GM18951 (cell line): ENCODE measurements at regions not wholly inside any gene's neighbourhood (a gene's known extent, or its start where the extent isn't known, plus 50 kb on each side); places are given as distances from the start of the nearest gene placed in this dataset.

ENCODE experiments used
- POLR2A ChIP-seq: IDR thresholded peaks from 4 replicates; pipeline ENCODE4 v1.6.1; 2011; ENCODE audit warnings: mild to moderate bottlenecking; ENCODE audit not compliant: insufficient read length, insufficient read depth; ENCODE audit errors: extremely low read depth
- in situ Hi-C: fragments of 300-500 bp; cut with MboI; formaldehyde crosslinking; loops from one replicate; pipeline ENCODE4 v1.12.0; 2022; ENCODE audit warnings: low sequenced_read_pairs, mixed read lengths, inconsistent platforms; ENCODE audit not compliant: unreplicated experiment

DNA sequence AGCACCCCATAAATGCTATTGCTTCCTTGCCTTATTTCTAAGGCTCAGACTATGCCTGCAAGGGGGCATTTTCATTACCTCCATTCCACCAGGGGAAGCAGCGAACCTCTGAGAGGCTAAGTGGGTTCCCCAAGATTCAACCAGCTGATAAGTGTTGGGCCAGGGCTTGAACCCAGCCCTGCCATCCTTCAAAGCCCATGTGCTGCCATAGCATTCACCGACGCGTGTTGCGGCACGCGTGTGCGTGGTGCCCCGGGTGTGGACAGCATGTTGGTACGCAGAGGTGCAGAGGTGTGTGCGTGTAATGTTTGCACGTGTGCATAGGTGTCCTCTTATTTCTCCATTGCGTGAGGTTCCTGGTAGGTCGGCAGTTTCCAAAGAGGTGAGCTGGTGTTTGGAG lies 66.0 kb upstream of the PPARA start:
- in situ Hi-C loops, result no loop called here
- no peak for TF ChIP-seq POLR2A

DNA sequence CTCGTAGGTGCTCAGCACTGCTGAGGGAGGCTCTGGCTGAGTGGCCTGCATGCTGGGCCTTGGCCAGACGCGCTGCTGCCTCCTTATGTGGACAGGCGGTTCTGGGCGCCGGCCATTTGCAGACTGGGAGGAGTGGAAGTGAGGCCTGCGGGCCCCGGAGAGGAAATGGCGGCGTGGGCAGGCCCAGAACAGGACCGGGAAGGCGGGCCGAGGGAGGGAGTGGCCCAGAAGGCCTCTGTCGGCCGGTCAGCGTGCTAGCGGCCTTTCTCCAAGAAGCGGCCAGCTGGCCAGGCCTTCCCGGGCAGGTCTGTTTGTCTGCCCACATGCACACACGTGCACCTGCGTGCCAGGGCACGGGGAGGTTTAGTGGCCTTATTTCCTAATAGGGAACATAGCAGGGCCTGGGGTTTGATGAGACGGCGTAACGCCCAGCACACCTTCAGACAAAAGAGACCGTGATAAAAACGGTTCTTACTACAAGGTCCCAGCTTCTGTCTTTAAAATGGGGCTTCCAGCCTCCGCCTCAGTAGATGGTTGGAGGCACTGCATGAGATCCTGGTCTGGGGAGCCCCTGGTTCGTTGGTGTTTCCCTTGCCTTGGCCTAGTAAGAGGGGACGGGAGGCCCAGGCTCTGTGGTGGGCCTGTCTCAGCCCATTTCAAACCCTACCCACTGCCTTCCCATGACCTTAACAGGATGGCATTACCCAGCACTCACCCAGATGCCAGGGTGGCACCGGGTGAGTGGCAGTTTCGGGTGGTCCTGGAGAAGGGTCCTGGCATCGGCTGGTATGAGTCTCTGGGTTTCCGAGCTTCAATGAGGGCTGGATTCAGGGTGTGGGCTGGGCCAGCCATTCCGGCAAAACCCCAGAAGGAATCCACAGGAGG lies 65.1 kb upstream of the PPARA start:
- TF ChIP-seq POLR2A, result no peak
- in situ Hi-C loops, result no loop called here

DNA sequence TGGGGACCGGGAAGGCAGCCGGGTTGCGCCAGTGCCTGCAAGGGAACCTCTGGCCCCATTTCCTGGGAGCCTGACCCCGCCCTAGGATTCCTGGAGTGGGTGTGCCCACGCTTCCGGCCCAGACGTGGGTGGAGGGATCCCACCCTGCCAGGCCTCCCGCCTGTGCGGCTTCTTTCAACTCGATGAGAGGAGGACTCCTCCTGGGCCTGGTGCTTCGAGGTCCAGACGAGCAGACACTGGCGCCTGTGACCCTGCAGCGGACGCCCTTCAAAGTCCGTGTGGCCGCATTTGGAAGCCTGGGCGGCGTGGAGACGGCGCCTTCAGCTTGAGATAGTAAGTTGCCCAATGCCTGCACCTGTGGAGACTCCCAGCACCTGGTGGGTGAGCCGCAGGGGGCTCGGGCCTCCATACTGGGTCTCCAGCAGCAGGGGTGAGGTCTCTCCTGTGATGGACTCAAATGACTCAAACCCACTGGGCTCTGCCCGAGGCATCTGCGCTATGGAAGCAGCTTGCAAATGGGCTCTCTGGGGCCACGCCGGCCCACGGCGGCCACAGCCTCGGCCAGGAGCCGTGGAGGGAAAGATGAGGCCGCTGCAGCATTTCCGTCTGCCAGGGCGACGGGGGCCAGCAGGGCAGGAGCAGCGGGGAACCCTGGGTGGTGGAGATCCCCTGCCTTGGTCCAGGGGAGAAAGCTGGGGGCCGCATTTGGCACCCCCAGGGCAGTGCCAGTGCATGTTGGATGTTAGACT lies 64.3 kb upstream of the PPARA start:
- in situ Hi-C loops, result no loop called here
- no peak for TF ChIP-seq POLR2A

DNA sequence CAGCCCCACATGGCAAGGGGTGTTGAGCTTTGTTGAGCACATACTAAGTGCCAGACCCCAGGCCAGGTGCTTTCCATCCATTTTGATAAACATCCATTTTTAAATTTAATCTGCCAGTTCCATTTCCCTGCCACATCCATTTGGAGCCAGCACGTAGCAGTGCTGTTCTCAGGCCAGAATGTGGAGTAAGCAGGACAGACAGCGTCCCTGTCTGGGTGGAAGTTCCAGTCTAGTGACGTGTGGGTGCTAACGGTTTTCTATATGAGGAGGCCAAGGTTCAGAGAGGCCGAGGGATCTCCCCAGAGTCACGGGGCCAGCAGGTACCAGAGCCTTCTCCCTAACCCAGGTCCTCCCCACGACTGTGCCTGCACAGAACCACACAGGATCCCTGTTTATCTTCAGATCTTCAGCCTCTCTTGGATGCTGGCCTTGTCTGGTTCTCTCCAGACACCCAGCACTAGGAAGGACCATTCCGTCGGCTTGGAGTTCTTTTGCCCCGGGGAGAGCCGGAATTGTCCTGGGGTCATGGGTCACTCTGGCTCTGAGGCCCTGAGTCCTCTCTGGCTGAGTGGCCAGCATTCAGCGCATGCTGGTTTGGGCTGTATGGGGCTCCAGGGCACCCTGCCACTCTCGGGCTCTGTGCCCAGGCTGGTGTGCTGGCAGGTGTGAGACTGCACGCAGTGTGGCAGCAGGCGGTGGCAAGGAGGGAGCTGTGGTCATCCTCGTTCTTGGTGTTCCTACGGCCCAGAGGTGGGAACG lies 63.6 kb upstream of the PPARA start:
- in situ Hi-C loops, result no loop called here
- TF ChIP-seq POLR2A, result no peak

DNA sequence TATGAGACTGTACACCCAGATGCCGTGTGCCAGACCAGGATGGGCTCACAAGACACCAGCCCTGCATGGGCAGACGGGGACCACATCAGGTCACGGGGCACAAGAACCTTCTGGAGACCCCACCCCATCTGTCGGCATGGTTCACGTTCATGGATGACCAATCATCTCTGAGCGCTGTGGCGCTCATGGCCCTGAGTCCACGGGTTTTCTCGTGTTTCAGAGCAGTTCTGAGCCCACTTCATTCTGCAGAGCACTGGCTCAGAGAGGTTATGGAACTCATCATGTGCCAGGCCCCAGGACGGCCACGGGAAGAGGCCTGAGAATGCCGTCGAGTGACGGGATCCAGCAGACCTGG lies 63.0 kb upstream of the PPARA start:
- in situ Hi-C loops, result no loop called here
- no peak for TF ChIP-seq POLR2A

DNA sequence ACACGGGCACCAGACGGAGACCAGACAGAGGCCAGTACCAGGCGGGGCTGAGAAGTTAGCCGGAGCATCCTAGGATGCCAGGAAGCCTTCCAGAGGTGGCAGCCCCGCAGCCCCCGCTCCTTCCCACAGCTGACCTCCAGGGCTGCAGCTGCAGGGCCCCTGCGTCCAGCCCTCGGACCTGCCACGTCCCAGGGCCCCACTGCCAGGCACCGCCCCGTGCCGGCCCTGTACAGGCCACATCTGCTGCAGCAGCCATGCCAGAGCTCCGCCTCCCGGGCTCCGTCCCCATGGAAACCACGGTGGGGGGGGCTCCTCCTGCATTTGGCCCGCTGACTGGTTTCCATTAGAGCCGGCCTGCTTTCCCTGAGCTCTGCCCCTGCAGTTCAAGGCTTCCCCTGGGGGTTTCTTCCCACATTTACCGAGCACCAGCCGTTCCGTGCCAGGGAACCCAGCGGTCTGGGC lies 62.5 kb upstream of the PPARA start:
- TF ChIP-seq POLR2A, result no peak
- in situ Hi-C loops, result no loop called here

DNA sequence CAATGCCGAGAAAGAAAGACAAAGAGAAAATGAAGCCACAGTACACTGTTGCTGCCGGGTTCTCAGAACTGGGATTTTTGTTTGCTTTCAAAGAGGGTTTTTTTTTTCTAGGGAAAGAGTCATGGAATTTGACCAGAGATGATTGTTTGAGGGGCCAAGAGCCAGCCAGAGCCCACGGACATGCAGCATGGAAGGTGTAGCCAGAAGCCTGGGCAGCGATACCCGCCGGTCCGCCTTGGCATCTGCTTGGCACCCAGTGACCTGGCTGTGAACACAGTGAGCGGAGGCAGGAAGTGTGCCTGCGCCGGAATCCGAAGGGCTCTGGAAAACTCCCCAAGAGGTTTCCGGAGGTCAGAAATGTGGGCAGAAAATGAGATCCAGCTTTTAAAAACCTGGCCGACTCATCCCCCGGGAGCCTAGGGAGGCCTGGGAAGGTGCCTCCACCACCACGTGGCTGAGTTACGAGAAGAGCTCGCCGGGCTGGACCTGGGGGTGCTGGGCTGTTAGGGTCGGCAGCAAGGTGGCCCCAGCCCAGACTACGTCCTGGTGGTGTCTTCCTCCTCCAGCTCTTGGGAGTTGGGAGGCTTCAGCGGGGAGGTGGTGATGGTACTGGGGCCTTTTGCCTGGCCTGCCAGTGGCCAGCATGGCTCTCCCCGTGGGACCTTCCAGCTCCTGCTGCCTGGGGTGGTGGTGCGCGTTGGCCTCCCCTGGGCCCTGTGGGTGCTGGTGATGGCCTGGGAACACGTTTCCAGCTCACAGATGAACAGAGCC lies 61.6 kb upstream of the PPARA start:
- in situ Hi-C loops, result no loop called here
- no peak for TF ChIP-seq POLR2A

DNA sequence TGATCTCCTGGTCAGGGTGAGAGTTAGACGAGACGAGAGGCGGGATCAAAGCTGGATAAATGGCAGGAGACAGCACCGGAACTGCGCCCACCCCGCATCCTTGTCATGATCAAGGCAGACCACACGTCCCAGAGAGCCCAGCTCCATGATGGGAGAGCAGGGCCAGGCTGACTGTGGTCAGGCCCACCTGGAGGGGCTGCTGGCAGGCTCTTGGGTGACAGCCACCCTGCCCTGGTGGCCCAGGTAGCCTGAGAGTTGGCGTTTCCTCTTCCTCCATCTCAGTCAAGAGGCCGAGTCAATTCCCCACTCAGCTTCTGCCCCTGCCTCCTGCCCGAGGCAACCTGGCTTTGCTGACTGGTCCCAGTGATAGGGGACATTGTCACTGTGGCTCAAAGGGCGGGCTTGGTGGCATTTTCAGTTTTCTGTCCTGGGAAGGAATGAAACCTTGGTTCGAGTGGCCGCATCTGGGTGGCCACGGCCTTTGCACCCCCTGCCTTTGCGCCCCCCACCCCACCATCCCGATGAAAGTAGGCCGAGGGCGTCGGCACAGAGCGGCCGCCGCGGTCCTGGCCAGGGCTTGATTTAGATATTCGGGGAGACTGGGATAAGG lies 60.8 kb upstream of the PPARA start:
- no peak for TF ChIP-seq POLR2A
- in situ Hi-C loops, result no loop called here

DNA sequence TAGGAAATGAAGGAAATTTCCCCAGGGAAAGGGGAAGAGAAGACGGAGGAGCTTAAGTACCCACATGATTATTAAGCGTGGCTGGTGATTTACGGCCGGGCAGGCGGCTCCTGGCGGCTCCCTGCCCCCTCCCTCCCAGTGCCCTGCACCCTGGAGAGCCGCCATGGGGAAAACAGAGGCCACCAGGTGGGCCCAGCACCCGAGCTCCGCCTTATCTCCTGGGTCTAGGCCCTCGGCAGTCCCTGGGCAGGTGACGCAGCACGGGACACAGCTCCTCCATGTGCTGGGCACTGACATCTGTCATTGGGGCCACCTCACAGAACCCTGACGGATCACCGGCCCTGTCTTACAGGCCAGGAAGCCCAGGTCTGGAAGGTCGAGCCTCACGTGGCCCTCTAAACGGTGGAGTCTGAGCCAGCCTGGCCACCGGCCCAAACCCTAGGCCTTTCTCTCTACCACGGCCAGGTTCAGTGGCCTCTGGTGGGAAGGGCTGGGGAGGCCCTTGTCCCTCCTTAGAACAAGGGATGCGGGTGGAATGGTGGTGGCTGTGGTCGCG lies 60.2 kb upstream of the PPARA start:
- no peak for TF ChIP-seq POLR2A
- in situ Hi-C loops, result no loop called here

DNA sequence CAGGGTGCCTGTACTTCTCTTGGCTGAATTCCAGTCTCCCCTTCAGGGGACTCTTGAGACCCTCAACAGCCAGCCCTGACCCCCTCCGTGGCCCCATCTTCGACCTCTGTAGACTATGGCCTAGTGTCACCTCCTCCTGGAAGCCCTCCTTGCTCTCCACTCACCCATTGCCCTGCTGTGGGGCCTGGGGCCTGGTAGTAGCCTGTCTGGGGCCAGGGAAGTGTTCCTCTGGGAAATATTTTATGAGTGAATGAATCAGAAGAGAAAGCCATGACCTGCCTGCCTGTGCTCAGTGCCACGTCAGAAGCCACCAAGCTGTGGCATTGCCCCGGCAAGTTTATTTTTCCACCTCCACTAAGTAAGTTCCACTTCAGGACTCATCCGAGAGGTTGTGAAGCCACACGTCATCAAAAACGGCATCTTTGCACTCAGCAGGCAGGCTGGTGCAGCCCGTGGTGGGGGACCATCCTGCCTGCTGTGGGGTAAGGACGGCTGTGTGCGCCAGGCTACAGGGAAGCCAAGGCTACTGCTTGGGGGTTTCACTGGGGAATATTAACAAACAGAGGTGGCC lies 59.6 kb upstream of the PPARA start:
- TF ChIP-seq POLR2A, result no peak
- in situ Hi-C loops, result no loop called here

DNA sequence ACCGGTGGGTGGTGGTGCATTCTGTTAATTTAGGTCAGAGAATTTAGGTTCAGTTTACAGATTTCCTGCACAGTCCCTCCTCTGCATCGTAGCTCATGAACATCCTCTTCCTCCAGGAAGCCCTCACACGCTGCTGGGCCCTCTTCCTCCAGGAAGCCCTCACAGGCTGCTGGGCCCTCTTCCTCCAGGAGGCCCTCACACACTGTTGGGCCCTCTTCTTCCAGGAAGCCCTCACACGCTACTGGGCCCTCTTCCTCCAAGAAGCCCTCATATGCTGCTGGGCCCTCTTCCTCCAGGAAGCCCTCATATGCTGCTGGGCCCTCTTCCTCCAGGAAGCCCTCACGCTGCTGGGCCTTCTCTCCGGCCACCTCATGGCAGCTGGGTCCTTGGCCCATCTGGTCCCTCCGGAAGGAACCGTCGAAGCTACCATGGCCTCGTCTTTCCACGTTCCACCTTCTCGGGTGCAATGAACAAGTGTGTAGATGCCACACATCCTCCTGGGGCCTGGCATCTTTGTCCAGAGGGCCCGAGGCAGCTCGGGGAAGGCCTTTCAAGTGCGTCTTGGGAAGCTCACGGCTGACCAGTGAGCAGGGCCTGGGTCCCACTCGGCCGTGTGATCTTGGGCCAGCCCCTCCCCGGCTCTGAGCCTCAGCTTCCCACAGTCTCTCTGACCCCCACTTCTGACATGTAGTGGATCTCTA lies 58.9 kb upstream of the PPARA start:
- in situ Hi-C loops, result no loop called here

More for the DNA sequence above, 58.9 kb upstream of the PPARA start:
- TF ChIP-seq POLR2A, result no peak
